DND-41 (cell line): ENCODE measurements at regions not wholly inside any gene's neighbourhood (a gene's known extent, or its start where the extent isn't known, plus 50 kb on each side); places are given as distances from the start of the nearest gene placed in this dataset.

Experiments used
- ATAC-seq: fragments of 200-7000 bp; cut with Tn5 transposase; 3 replicates; pipeline ENCODE4 v1.9.1; 2021; ENCODE audit warnings: low read depth; ENCODE audit not compliant: insufficient read depth
- DNase-seq: peaks from one replicate; pipeline ENCODE4 v3.0.0-alpha.2; 2020
- H2AFZ ChIP-seq: 2 replicates; pipeline ENCODE4 v1.6.0; 2012; ENCODE audit warnings: low read depth, low read length
- H3K27ac ChIP-seq: 2 replicates; pipeline ENCODE4 v1.5.1; 2012; ENCODE audit warnings: low read length, inconsistent platforms
- H3K27me3 ChIP-seq: fragments of 200-600 bp; sonication (generic); 2 replicates; pipeline ENCODE4 v1.6.0; 2012; ENCODE audit warnings: low read length, mild to moderate bottlenecking, inconsistent platforms; ENCODE audit not compliant: insufficient read depth, poor library complexity
- H3K36me3 ChIP-seq: 2 replicates; pipeline ENCODE4 v1.5.1; 2012; ENCODE audit warnings: low read length, inconsistent platforms; ENCODE audit not compliant: insufficient read depth
- H3K4me1 ChIP-seq: 2 replicates; pipeline ENCODE4 v1.5.1; 2012; ENCODE audit warnings: mild to moderate bottlenecking, low read length; ENCODE audit not compliant: insufficient read depth
- H3K4me2 ChIP-seq: 2 replicates; pipeline ENCODE4 v1.6.0; 2012; ENCODE audit warnings: mild to moderate bottlenecking, moderate library complexity, low read length, inconsistent platforms; ENCODE audit not compliant: insufficient read depth
- H3K4me3 ChIP-seq, 2 experiments: fragments of 200-600 bp in 1 of 2; shearing (Covaris generic) in 1 of 2; 2 replicates each; pipeline ENCODE4 v1.5.1; 2012 to 2016; ENCODE audit warnings: inconsistent platforms in 2 of 2, low read length in 2 of 2, mild to moderate bottlenecking in 2 of 2, low read depth in 1 of 2, moderate library complexity in 1 of 2
- H3K79me2 ChIP-seq: 2 replicates; pipeline ENCODE4 v1.6.0; 2012; ENCODE audit warnings: low read length, inconsistent platforms; ENCODE audit not compliant: insufficient read depth
- H3K9ac ChIP-seq: 2 replicates; pipeline ENCODE4 v1.6.0; 2012; ENCODE audit warnings: low read depth, mild to moderate bottlenecking, inconsistent platforms, low read length, moderate library complexity
- H3K9me3 ChIP-seq: 2 replicates; pipeline ENCODE4 v1.5.1; 2012; ENCODE audit warnings: low read length, moderate library complexity, mild to moderate bottlenecking, inconsistent platforms; ENCODE audit not compliant: insufficient read depth, severe bottlenecking
- H4K20me1 ChIP-seq: 2 replicates; pipeline ENCODE4 v1.6.0; 2012; ENCODE audit warnings: low read length; ENCODE audit not compliant: insufficient read depth
- EZH2 ChIP-seq: IDR thresholded peaks from 3 replicates; pipeline ENCODE4 v1.6.1; 2012; ENCODE audit warnings: borderline replicate concordance, low read depth, mild to moderate bottlenecking, moderate library complexity, low read length, inconsistent platforms; ENCODE audit not compliant: severe bottlenecking
- TF ChIP-seq, protein P1 (sequence below): IDR thresholded peaks from 2 replicates; pipeline ENCODE4 v1.5.1; 2012; ENCODE audit warnings: borderline replicate concordance, low read length, moderate library complexity, mild to moderate bottlenecking; ENCODE audit not compliant: poor library complexity, severe bottlenecking; ENCODE audit errors: extremely low read depth

DNA sequence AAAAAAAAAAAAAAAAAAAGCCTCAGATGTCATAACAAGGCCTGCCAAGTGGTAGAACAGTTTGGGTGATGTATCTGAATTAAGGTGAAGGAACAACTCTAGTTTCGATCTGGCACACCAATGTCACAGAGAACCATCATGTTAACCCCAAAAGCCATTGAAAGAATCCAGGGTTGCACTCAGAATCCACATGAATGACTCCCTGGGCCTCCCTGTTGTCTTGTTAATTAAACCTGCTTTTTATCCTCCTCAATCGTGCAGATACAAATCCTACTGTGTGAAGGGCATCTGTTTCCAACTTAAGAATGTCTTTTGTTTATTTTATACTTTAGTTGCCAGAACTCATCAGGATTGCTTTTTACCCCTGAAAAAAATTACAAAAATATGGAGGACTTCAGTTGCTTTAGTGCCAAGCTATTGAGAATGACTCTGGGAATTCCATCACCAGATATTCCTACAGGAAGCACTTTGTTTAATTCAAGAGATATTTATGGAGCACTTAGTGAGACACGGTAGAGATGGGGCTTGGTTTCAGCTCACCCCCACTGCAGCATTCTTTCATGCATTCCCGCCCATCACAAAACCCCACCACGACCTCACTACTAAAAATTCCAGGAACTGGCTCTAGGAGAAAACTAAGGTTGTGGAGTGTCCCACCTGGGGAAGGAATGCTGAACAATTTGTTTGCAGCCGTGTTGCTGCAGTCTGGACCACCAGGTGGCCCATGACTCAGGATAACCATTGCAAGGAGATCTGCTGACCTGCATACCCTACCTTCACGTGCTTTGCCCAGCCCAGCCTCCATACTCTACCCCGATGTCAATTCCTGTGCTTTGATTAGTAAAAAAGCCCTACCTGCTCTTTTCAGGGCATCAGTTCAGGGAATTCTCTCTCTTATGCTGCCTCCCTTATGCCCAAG, 63.8 kb upstream of the GPRC5B start:
- no peaks in the 10 kb centered on the region for H3K9me3 ChIP-seq
- H3K36me3 ChIP-seq = no peaks in the 10 kb centered on the region
- no peak overlapping the region for H3K4me2 ChIP-seq
- no peak overlapping the region for H2AFZ ChIP-seq
- no peaks in the 10 kb centered on the region for H3K27me3 ChIP-seq
- H3K79me2 ChIP-seq = no peaks in the 10 kb centered on the region
- H3K4me1 ChIP-seq = no peaks in the 10 kb centered on the region
- no peak overlapping the region for H3K4me3 ChIP-seq
- DNase-seq = no peak
- TF ChIP-seq EZH2 = no peak
- TF ChIP-seq, protein P1, sequence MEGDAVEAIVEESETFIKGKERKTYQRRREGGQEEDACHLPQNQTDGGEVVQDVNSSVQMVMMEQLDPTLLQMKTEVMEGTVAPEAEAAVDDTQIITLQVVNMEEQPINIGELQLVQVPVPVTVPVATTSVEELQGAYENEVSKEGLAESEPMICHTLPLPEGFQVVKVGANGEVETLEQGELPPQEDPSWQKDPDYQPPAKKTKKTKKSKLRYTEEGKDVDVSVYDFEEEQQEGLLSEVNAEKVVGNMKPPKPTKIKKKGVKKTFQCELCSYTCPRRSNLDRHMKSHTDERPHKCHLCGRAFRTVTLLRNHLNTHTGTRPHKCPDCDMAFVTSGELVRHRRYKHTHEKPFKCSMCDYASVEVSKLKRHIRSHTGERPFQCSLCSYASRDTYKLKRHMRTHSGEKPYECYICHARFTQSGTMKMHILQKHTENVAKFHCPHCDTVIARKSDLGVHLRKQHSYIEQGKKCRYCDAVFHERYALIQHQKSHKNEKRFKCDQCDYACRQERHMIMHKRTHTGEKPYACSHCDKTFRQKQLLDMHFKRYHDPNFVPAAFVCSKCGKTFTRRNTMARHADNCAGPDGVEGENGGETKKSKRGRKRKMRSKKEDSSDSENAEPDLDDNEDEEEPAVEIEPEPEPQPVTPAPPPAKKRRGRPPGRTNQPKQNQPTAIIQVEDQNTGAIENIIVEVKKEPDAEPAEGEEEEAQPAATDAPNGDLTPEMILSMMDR = no peak
- H4K20me1 ChIP-seq = no peaks in the 10 kb centered on the region
- no peak overlapping the region for H3K27ac ChIP-seq
- ATAC-seq = no peak
- H3K9ac ChIP-seq = no peak overlapping the region

DNA sequence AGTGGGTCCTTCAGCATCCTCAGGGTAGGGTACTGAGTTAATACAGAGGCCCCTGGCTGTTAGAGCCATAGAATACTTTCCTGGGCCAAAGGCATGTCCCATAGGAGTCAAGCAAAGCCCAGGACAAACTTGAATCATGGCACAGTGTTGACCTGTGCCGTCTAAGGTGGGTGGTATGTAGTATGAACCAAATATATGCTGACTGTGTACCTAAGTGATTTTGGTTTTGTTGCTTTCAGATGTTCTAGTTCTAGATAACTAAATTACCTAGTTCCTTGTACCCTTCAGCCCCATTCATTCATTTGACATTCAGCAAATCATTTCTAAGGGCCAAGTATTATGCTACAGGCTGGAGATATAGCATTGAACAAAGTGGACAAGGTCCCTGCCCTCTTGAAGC, 61.3 kb upstream of the GPRC5B start:
- Histone ChIP-seq H2AFZ (no peak overlapping the region), H4K20me1 (no peaks in the 10 kb centered on the region), H3K9me3 (no peaks in the 10 kb centered on the region), H3K27me3 (no peaks in the 10 kb centered on the region), H3K9ac (no peak overlapping the region), H3K4me3 (no peak overlapping the region), H3K27ac (no peak overlapping the region), H3K4me1 (no peaks in the 10 kb centered on the region), H3K79me2 (no peaks in the 10 kb centered on the region), H3K36me3 (no peaks in the 10 kb centered on the region), H3K4me2 (no peak overlapping the region)
- TF ChIP-seq EZH2 = no peak
- TF ChIP-seq, protein P1 = no peak
- ATAC-seq (no peak), DNase-seq (no peak)

DNA sequence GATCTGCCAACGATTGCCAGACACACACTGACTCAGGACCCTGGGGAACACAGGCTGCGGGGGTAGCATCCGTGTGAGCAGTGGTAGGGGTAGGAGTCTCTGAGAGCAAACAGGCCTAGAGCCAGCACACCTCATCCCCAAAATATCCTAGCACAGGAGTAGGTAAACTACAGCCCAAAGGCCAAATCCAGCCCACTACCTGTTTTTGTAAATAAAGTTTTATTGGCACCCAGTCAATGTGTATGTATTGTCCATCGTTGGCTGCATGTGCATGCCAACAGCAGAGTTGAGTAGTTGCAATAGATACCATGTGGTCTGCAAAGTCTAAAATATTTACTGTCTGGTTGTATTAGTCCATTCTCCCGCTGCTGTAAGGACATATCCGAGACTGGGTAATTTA, 55.5 kb upstream of the GPRC5B start:
- Histone ChIP-seq H2AFZ (no peak overlapping the region), H3K4me2 (no peak overlapping the region), H3K4me1 (no peaks in the 10 kb centered on the region), H3K79me2 (no peaks in the 10 kb centered on the region), H3K9me3 (no peaks in the 10 kb centered on the region), H3K9ac (no peak overlapping the region), H3K4me3 (no peak overlapping the region), H3K27ac (no peak overlapping the region), H3K36me3 (no peaks in the 10 kb centered on the region), H3K27me3 (no peaks in the 10 kb centered on the region), H4K20me1 (no peaks in the 10 kb centered on the region)
- no peak for DNase-seq
- TF ChIP-seq, protein P1 = no peak
- TF ChIP-seq EZH2 = no peak
- no peak for ATAC-seq
